ENCODE measurements at regions not wholly inside any gene's neighbourhood (a gene's known extent, or its start where the extent isn't known, plus 50 kb on each side); places are given as distances from the start of the nearest gene placed in this dataset.

DNA sequence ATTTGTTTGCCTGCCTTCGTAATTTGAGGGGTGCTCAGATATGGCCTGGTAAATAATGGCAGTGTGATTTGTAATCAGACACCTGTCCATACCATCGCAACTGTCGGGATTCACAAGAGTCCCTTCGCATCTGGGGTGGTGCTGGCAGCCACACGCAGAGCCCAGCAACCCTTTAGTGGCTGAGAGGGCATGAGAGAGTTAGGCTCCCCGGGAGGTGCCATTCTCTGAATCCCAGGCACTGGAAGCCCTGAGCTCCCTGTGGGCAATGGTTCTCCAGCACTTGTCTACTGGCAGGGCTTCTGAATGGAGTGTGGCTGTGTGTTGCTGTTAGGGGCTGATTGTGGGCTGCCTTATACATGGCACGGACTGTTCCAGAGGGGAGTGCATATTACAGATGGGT, 230.1 kb downstream of the EBLN2 start:
- TF ChIP-seq EZH2 (IDR thresholded peaks at IDR 0.05; ENCODE audit: borderline replicate concordance) = no peak
- no peak for TF ChIP-seq CTCF (IDR thresholded peaks at IDR 0.05; ENCODE audit: poor library complexity)
